Fibroblast of skin of left biceps (primary cell): ENCODE measurements at regions not wholly inside any gene's neighbourhood (a gene's known extent, or its start where the extent isn't known, plus 50 kb on each side); places are given as distances from the start of the nearest gene placed in this dataset.

Experiments
- DNase-seq, 2 experiments: peaks; one replicate each; pipeline ENCODE4 v3.0.0-alpha.2; 2013; ENCODE audit warnings: low read depth in 2 of 2

- DNase-seq: no peak
Measured at GRCh38 chr13:23488442-23488841, 54.9 kb upstream of the SACS start.

DNA sequence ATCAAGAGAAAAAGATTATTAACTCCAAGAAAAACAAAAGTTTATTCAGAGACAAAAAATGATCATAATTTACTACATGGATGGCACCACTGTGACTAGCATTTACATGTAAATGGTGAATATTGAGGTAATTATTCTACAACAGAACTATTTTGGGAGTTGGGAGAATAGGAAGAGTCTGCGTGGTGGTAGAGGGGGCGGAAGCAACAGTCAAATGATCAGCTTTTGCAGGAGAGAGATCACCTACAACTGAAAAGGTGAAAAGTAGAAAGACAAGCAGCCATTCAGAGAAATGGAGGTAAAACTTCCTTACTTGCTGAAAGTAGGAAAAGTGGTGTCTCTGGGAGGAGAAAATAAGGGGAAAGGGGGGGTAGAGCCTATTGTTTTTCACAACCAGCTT lies 62.8 kb upstream of the SACS start:
- DNase-seq: no peak

DNA sequence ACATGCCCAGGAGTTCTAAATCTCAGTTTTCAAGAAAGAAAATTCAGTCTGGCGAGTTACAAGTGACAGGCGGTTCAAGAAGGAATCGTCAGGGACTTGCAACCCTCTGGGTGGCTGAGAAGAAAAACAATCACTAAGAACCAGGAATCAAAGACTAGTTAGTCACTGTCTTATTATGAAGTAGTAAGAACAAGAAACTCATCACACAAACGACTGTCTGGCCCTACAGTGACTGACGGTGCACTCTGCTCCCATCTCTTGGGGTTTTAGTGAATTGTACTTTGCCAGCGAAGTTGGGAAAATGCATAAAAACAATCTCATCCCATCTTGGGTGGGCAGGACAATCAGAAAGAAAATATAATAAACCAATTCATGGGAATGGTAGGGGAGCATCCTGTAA lies 63.7 kb upstream of the SACS start:
- no peak for DNase-seq

DNA sequence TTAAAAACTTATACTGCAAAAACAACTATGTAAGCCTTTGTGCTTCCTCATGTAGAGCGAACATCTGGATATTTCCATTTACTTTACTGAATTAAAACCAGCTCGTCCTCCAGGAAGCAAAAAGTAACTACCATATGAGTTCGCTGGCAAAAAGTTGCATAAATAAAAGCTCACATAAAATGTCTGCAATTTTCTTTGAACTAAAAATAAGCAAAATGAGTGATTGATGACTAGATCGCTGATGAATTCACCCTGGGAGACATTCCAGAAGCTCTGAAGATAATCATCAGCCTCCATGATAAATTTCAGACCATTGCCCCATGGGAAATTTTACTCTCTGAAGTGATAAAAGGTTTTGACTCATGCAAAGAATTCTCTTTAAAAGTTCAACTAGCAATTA lies 67.3 kb upstream of the SACS start:
- peak; percentile 99 for DNase-seq

GRCh38 chr13:23504180-23504579 lies 66.0 kb upstream of the TNFRSF19 start:
- no peak for DNase-seq

DNA sequence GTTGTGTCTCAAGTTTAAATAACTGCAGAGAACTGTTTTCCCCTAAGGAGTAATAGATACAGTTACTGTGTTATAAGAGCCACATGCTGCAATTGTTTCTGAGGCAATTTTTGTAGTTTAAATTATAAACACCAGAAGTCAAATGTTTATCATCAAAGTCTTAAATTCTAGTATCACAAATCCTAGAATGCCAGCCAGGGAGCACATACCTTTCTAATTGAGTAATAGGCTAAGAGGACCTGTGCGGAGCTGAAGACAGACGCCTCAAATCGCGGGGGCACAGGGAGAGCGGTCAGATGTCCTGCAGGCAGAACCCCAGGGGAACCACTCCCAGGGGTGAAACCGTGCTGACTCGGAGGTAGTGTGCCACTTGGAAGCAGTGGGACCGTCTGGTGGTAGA lies 65.2 kb upstream of the TNFRSF19 start:
- DNase-seq: no peak

- DNase-seq: no peak
Measured at GRCh38 chr13:23506071-23506806, 64.0 kb upstream of the TNFRSF19 start.

GRCh38 chr13:23506807-23507291 lies 63.4 kb upstream of the TNFRSF19 start:
- peak in 1 of 2 experiments; percentile 55 for DNase-seq

DNA sequence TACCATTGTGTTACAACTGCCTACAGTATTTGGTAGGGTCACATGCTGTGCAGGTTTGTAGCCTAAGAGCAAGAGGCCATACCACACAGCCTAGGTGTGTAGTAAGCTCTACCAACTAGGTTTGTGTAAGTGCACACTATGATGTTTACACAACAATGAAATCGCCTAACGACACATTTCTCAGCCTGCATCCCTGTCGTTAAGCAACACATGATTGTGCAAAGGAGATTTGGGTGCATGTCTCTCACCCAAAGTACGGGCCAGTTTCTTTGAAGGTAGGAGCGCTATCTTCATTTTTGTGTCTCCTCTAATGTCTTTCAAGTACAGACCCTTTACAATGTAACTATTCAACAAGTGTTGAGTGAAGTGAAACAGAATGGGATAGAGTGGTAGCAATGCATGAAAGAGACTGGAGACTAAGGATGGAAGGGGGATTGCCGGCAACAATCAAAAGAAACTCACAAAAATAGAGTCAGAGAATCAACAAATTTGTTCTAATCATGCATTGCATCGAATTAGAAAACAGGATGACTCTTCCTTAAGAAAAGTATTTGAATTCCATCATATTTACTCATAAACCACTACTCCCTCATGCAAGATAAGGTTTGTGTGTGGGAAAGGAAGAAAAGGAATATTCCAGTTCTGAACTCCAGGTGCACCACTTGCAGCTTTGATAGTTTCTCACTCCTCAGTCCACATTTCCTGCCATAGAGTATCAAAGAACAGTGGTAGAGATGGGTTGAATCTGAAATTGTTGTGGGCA lies 60.2 kb upstream of the TNFRSF19 start:
- DNase-seq: no peak

DNA sequence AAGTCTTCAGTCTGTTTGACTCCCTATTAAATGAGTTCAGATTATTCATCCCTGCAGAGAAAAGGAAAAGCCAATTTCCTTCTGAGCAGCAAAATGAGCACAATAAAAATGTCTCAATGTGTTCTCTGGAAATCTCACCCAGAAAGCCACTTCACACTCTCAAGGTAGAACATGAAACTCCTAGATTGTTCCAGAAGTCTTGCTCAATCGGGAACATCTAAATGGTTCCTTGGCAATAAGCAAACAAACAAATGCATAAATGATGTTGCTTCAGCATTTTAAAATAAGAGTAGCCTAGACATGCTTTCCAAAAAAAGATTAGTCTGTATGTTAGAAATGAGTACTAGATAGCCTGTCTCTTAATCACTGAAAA lies 59.7 kb upstream of the TNFRSF19 start:
- DNase-seq: no peak

DNA sequence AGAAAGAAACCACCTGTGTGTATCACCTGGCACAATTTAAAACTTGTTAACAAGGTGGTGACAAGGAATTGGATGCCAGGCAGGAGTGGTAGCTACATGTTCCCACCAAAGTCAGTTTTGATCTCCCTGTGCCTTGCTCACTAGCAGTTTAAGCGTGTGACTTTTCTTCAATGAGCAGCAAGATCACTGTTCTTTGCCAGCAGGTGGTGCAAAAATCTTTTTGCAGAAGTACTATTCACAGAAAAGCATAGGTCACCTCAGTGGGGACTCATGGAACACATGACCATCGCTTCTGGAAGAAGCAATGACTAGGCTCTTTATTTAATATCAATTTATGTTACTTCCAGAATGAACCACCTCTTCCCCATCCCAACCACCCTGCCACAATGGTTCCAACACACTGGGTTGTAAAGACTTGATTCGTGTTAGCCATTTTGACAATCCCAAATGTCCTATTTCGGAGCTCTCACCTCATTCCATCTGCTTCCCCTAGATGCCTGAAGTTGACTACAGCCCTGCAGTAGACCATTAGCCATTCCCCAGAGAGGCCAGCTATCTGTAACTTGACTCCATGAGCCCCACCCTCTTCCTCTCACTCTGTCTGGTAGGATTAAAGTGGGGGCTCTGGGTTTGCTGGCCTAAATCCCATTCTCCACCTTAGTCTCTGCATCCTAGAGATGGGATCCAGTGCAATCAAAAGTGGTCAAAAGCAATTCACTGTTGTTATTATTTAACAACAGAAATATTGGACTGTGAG lies 59.1 kb upstream of the TNFRSF19 start:
- no peak for DNase-seq

DNA sequence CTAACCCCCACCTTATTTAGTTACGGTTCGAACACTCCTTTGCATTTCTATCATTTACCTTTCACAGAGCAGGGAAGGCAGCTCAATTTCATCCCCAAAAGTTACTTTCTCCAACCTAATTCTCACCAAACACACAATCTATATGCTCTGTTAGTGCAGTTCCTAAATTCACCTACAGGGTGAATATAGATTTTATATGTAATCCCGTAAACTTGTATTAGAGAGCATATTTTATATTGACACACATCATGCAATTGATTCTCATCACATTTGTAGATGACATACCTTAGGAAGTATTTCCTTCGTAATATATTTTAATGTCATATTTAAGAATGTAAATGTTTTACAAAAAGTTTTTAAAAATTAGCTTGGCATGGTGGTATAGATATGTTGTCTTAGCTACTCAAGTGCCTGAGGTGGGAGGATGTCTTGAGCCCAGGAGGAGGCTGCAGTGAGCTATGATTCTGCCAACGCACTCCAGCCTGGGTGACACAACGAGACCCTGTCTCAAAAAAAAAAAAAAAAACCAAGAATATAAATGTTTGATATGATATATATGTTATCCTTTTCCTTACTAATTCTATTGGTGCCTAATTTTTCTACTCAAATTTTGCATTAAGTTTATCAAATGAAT lies 57.3 kb upstream of the TNFRSF19 start:
- no peak for DNase-seq

- no peak for DNase-seq
Measured at GRCh38 chr13:23513455-23513854, 56.8 kb upstream of the TNFRSF19 start.

DNA sequence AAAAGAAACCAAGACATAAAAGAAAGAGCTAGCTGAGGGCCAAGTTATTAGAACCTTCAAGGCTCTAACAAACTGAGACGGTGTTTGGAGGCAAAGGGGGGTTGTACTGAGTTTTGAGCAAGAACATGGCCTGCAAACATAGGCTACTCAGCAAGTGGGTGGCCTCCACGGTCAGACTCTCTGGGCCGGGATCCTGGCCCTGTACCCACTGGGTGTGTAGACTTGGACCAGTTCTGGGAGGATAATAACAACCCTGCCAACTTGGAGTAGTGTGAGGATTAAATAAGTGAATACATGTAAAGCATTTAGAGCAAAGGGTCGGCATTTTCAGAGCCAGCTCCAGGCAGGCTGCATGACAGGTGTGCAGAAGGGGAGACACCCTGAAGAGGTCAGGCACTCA lies 56.1 kb upstream of the TNFRSF19 start:
- DNase-seq: no peak

- no peak for DNase-seq
Measured at GRCh38 chr13:23515116-23515515, 55.1 kb upstream of the TNFRSF19 start.

- DNase-seq: no peak
Measured at GRCh38 chr13:23516190-23516589, 54.0 kb upstream of the TNFRSF19 start.

- DNase-seq: no peak
Measured at GRCh38 chr13:23516702-23517101, 53.5 kb upstream of the TNFRSF19 start.

DNA sequence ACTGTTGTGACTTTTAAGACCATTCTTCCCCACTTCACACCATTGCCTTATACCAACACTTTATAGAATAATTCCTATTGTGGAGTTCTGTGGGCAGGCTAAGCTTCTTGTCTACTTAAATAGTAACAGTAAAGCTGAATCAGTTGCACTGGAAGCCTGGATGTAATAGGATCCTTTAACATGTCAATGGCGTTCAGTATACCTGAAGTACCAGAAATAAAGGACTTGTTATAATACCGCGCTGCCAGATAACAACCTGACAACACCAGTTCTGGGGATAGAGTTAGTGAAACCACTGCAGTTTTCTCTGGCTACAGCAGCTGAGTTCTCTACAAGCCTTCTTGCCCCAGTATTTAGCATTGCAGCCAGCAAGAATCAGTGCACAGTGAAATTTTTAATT lies 52.0 kb upstream of the TNFRSF19 start:
- DNase-seq: no peak
